ENCODE measurements at regions not wholly inside any gene's neighbourhood (a gene's known extent, or its start where the extent isn't known, plus 50 kb on each side); places are given as distances from the start of the nearest gene placed in this dataset.
A peak's percentile ranks its signal among the peaks of the same experiment; 100 is the strongest.

- ChIA-PET CTCF (interaction anchor here (1.3 kb wide), 1 partner anchor 11 kb away, joined by 4 read pairs; no protein-coding TSS in a partner anchor), POLR2A (no interaction called here)
- peak; percentile 64 for DNase-seq (ENCODE audit: low read depth, low spot score)
- no peak overlapping the region for H3K9ac ChIP-seq (replicated peaks; ENCODE audit: extremely low read depth, insufficient read depth, low read length)
- no peak overlapping the region for H3K27ac ChIP-seq (ENCODE audit: insufficient read depth, low read depth, low read length)
- H3K4me3 ChIP-seq (replicated peaks in 1 of 3; ENCODE audit: insufficient read depth in 1 of 3, low read depth in 1 of 3, low read length in 3 of 3) = no peak overlapping the region
- H3K27me3 ChIP-seq (ENCODE audit: control insufficient read depth in 2 of 2, insufficient read depth in 2 of 2, low read length in 2 of 2) = no peaks in the 10 kb centered on the region
- BruUV-seq (replicated peaks) = no TSS peak
- intact Hi-C loops (cut with micrococcal nuclease) (no loop called here), dilution Hi-C loops (cut with MboI; ENCODE audit: extremely low pct_ligation_motif_present, low sequenced_read_pairs) (no loop called here)
- no peaks in the 10 kb centered on the region for H3K36me3 ChIP-seq (ENCODE audit: control insufficient read depth in 2 of 2, extremely low read depth in 1 of 2, insufficient read depth in 2 of 2, low read length in 2 of 2)
- no peaks in the 10 kb centered on the region for H4K20me1 ChIP-seq (replicated peaks; ENCODE audit: control insufficient read depth, extremely low read depth, insufficient read depth, low read length)
- no peaks in the 10 kb centered on the region for H3K79me2 ChIP-seq (ENCODE audit: control insufficient read depth, insufficient read depth, low read length)
- H3K9me3 ChIP-seq (replicated peaks; ENCODE audit: control insufficient read depth, insufficient read depth, low read length) = no peaks in the 10 kb centered on the region
- no peaks in the 10 kb centered on the region for H3K9me1 ChIP-seq (replicated peaks; ENCODE audit: control insufficient read depth, extremely low read depth, insufficient read depth, low read length)
- H2AFZ ChIP-seq (ENCODE audit: low read depth, low read length) = no peak overlapping the region
- no peak for FAIRE-seq
- no peak for TF ChIP-seq POLR2A (IDR thresholded peaks at IDR 0.05; ENCODE audit: low read depth, low read length)
- no peak for TF ChIP-seq GATA2 (IDR thresholded peaks at IDR 0.05; ENCODE audit: insufficient read depth, insufficient read length, low read depth, low read length)
- TF ChIP-seq MYC (IDR thresholded peaks at IDR 0.05; ENCODE audit: low read depth, low read length) = no peak
- TF ChIP-seq, protein P1, sequence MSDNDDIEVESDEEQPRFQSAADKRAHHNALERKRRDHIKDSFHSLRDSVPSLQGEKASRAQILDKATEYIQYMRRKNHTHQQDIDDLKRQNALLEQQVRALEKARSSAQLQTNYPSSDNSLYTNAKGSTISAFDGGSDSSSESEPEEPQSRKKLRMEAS (IDR thresholded peaks at IDR 0.05; ENCODE audit: insufficient read depth, insufficient read length) = no peak
- TF ChIP-seq CTCF (IDR thresholded peaks at IDR 0.05; ENCODE audit: extremely low read depth in 1 of 2, insufficient read depth in 1 of 2, low read depth in 1 of 2, low read length in 2 of 2) = no peak
- no peak for TF ChIP-seq FOS (IDR thresholded peaks at IDR 0.05; ENCODE audit: borderline replicate concordance, insufficient read depth, low read length)
- no peak for TF ChIP-seq EZH2 (IDR thresholded peaks at IDR 0.05; ENCODE audit: borderline replicate concordance, low read depth, low read length, severe bottlenecking)
- no peak for TF ChIP-seq JUN (IDR thresholded peaks at IDR 0.05; ENCODE audit: borderline replicate concordance, insufficient read depth, insufficient read length, low read depth)
- TF ChIP-seq POLR2AphosphoS5 (IDR thresholded peaks at IDR 0.05; ENCODE audit: insufficient read depth, low read depth, low read length) = no peak
- H3K4me1 ChIP-seq (ENCODE audit: control insufficient read depth, extremely low read depth, insufficient read depth, low read length) = no peaks in the 10 kb centered on the region
- H3K4me2 ChIP-seq (ENCODE audit: insufficient read depth, low read length) = no peak overlapping the region
These were observed 191.8 kb downstream of the CGGBP1 start for GRCh38 chr3:87867001-87867400.
